Activated CD4-positive, alpha-beta T cell treated with anti-CD3 and anti-CD28 coated beads for 36 hours (primary cell): ENCODE measurements at regions not wholly inside any gene's neighbourhood (a gene's known extent, or its start where the extent isn't known, plus 50 kb on each side); places are given as distances from the start of the nearest gene placed in this dataset.

ENCODE experiments used
- ATAC-seq: fragments of 200-7000 bp; cut with Tn5 transposase; one replicate; pipeline ENCODE4 v1.10.0; 2021; ENCODE audit warnings: mild to moderate bottlenecking, moderate library complexity
- CTCF ChIA-PET: fragments of 350-600 bp; sonication (Branson Sonifier 250); formaldehyde crosslinking; loops from one replicate; lab custom pipeline; 2021; ENCODE audit warnings: antibody characterized with exemption; lab: Charles Lee
- POLR2A ChIA-PET: fragments of 350-600 bp; sonication (Branson Sonifier 250); formaldehyde crosslinking; loops from one replicate; lab custom pipeline; 2021; ENCODE audit warnings: antibody characterized with exemption, inconsistent platforms; lab: Charles Lee
- DNase-seq: peaks from one replicate; pipeline ENCODE4 v3.0.0-alpha.2; 2020
- H3K27ac Mint-ChIP-seq: one replicate; pipeline ENCODE4 v1.8.0; 2021; ENCODE audit warnings: mixed read lengths
- H3K27me3 Mint-ChIP-seq: one replicate; pipeline ENCODE4 v1.8.0; 2021; ENCODE audit warnings: mixed read lengths
- H3K36me3 Mint-ChIP-seq: one replicate; pipeline ENCODE4 v1.8.0; 2021; ENCODE audit warnings: low read depth, mixed read lengths
- H3K4me1 Mint-ChIP-seq: one replicate; pipeline ENCODE4 v1.8.0; 2021; ENCODE audit warnings: mixed read lengths
- H3K4me3 Mint-ChIP-seq: one replicate; pipeline ENCODE4 v1.8.0; 2021; ENCODE audit warnings: mild to moderate bottlenecking, moderate library complexity, mixed read lengths
- H3K9me3 Mint-ChIP-seq: one replicate; pipeline ENCODE4 v1.8.0; 2021; ENCODE audit warnings: low read depth, mixed read lengths
- intact Hi-C, 2 experiments: fragments of 100-400 bp; cut with DNase I in 1 of 2; cut with micrococcal nuclease in 1 of 2; formaldehyde crosslinking; loops; one replicate each; pipeline versions ENCODE4 v1.14.2 to v1.15.1; 2022 to 2024; cut with DNase I, micrococcal nuclease

DNA sequence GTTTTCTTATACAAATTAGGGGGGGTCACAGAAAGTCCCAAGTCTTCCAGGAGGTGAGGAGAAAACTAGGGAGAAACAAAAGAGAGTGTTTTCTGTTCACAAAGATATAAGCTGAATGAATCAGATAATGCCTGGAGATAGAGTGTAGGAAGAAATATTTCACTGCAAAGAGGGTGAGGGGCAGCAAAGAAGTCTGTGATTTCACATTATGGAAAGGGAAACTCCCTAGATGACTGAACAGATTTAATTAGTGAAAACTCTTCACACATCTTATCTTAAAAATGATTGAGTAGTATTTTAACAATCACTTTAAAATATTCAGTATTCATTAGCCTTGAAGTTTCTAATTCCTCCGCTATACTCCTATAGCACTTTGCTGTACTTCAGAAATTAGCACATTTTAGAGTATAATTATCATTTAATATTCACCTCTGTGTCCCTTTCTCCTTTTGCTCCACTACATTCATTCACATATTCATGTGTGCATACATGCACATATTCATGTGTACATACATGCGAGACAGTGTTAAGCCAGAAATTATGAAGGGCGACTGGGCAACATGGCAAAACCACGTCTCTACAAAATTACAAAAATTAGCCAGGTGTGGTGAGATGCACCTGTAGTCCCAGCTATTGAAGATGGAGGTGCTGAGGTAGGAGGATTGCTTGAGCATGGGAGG is 332.2 kb downstream of the HTR1A start:
- Mint-ChIP-seq H3K27ac (no peak overlapping the region), H3K27me3 (no peaks in the 10 kb centered on the region), H3K9me3 (peaks cover 7% of the 10 kb centered on the region), H3K4me3 (no peak overlapping the region), H3K36me3 (no peaks in the 10 kb centered on the region), H3K4me1 (no peaks in the 10 kb centered on the region)
- ChIA-PET POLR2A (no interaction called here), CTCF (no interaction called here)
- no peak for ATAC-seq
- DNase-seq = no peak
- intact Hi-C loops = no loop called here

DNA sequence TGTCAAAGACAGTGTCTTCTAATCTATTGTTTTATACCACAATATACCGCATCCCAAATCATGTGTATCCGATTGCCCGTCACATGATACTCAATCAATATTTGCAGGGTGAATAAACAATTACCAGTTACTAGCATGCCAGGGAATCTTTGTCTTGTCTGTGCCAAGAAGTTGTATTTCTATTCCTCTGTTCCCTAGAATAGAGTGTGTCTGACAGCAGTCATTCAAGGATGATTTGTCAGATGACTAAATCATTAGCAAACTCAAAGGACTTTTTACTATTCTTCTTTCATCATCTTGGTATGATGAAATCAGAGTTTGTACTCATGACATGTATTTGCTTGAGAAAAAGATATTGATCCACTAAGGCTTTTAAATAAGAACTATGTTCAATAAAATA is 348.8 kb downstream of the HTR1A start:
- ATAC-seq = no peak
- H3K36me3 Mint-ChIP-seq = no peaks in the 10 kb centered on the region
- no peaks in the 10 kb centered on the region for H3K4me1 Mint-ChIP-seq
- intact Hi-C loops = no loop called here
- H3K27me3 Mint-ChIP-seq = no peaks in the 10 kb centered on the region
- no peak for DNase-seq
- POLR2A ChIA-PET = no interaction called here
- CTCF ChIA-PET = no interaction called here
- H3K9me3 Mint-ChIP-seq = peaks cover 2% of the 10 kb centered on the region
- no peak overlapping the region for H3K27ac Mint-ChIP-seq
- H3K4me3 Mint-ChIP-seq = no peak overlapping the region

DNA sequence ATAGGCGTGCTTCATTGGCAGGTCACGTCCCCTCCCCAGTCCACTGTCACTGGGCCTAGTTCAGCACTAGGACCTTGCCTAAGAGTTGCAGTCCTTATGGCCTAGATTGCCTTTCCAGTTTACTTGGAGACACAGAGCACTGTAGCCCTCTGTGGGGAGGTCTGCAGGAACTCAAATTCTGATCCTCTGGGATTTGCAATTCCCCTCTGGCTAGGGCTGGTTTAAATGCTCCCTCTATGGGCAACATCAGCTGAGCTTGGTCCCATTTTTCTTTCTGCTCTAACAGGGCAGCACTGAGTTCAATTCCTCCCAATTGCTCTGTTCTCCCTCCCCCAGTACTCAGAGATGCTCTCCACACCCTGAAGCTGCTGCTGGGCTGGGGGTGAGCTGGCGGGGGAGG is 358.2 kb downstream of the HTR1A start:
- CTCF ChIA-PET = no interaction called here
- no peaks in the 10 kb centered on the region for H3K36me3 Mint-ChIP-seq
- POLR2A ChIA-PET = no interaction called here
- H3K9me3 Mint-ChIP-seq = peaks cover 6% of the 10 kb centered on the region
- no peak overlapping the region for H3K4me3 Mint-ChIP-seq
- no peaks in the 10 kb centered on the region for H3K4me1 Mint-ChIP-seq
- DNase-seq = no peak
- H3K27me3 Mint-ChIP-seq = no peaks in the 10 kb centered on the region
- intact Hi-C loops = no loop called here
- H3K27ac Mint-ChIP-seq = no peak overlapping the region
- no peak for ATAC-seq

DNA sequence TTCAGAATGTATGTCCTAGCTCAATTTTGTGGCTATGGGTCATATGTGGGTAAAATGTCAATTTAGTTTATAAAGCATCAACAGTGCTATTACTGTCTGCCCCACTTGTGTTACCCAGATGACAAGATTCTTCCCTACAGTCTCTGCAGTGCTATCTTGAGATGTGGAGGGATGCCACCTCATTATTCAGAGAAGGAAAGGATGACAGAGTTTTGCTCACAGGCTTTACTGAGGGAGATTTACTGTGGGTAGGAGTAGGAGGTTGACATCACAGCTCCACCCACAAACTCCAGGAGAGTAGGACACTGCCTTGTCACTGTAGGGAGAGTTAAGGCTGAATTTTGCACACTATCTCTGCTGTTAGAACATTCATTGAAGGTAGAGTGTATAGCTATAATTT is 359.3 kb downstream of the HTR1A start:
- H3K27ac Mint-ChIP-seq = no peak overlapping the region
- no peak overlapping the region for H3K4me3 Mint-ChIP-seq
- intact Hi-C loops = no loop called here
- H3K9me3 Mint-ChIP-seq = peaks cover 6% of the 10 kb centered on the region
- DNase-seq (no peak), ATAC-seq (no peak)
- H3K4me1 Mint-ChIP-seq = no peaks in the 10 kb centered on the region
- no peaks in the 10 kb centered on the region for H3K36me3 Mint-ChIP-seq
- H3K27me3 Mint-ChIP-seq = no peaks in the 10 kb centered on the region
- ChIA-PET CTCF (no interaction called here), POLR2A (no interaction called here)

DNA sequence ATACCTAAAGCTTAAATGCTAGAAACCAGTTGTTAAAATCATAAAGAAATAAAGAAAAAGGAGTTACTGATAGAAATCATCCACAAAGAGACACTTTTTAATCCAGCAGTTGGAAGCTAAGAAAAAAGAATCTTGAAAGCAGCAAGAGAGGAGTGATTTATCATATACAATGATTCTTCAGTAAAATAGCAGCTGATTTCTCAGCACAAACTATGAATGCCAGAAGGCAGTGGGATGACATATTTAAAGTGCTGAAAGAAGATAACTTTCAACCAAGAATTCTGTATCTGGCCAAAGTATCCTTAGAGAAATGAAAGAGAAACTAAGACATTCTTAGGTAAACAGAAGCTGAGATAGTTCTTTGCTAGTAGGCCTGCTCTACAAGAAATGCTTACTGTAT is 366.0 kb downstream of the HTR1A start:
- no peak for ATAC-seq
- Mint-ChIP-seq H3K4me1 (no peaks in the 10 kb centered on the region), H3K9me3 (peaks cover 5% of the 10 kb centered on the region), H3K27ac (no peak overlapping the region), H3K4me3 (no peak overlapping the region), H3K36me3 (no peaks in the 10 kb centered on the region), H3K27me3 (no peaks in the 10 kb centered on the region)
- intact Hi-C loops = loop anchor here in 1 of 2 experiments (2.0 kb wide), 1 partner anchor 15 kb away; no protein-coding TSS in a partner anchor
- DNase-seq = no peak
- ChIA-PET CTCF (no interaction called here), POLR2A (no interaction called here)

DNA sequence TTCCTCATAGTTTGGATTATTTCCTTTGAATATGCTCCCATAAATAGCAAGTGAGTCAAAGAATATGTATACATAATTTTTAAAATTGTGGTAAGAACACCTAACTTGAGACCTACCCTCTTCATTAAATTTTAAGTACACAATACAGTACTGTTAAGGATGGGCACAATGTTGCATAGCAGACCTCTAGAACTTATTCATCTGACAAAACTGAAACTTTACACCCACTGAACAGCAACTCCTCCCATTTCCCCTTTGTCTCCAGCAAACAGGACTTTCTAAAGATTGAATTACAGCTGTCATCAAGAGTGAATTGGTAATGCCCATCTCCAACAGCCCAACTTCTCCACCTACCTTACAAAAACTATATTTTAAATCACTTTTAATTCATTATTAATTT is 388.9 kb downstream of the HTR1A start:
- CTCF ChIA-PET = no interaction called here
- peaks cover 5% of the 10 kb centered on the region for H3K9me3 Mint-ChIP-seq
- DNase-seq = no peak
- no peaks in the 10 kb centered on the region for H3K27me3 Mint-ChIP-seq
- no peak overlapping the region for H3K27ac Mint-ChIP-seq
- POLR2A ChIA-PET = no interaction called here
- no peaks in the 10 kb centered on the region for H3K36me3 Mint-ChIP-seq
- intact Hi-C loops = no loop called here
- no peak for ATAC-seq
- H3K4me3 Mint-ChIP-seq = no peak overlapping the region
- H3K4me1 Mint-ChIP-seq = no peaks in the 10 kb centered on the region

DNA sequence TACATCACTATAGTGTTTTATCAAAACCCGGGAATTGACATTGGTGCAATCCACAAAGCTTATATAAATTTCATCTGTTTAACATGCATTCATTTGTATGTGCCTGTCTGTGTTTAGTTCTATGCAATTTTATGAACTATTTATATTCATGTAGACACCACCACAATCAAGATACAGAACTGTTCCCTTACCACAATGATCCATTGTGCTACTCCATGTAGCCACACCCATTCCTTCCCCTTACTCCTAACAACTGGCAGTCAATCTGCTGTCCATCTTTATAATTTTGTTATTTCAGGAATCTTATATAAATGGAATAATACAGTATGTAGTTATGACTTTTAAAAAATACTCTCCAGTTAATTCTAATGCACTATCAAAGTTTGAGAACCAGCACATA is 389.5 kb downstream of the HTR1A start:
- ATAC-seq (no peak), DNase-seq (no peak)
- ChIA-PET CTCF (no interaction called here), POLR2A (no interaction called here)
- no peak overlapping the region for H3K27ac Mint-ChIP-seq
- H3K27me3 Mint-ChIP-seq = no peaks in the 10 kb centered on the region
- no peaks in the 10 kb centered on the region for H3K36me3 Mint-ChIP-seq
- intact Hi-C loops = no loop called here
- no peaks in the 10 kb centered on the region for H3K4me1 Mint-ChIP-seq
- H3K4me3 Mint-ChIP-seq = no peak overlapping the region
- H3K9me3 Mint-ChIP-seq = peaks cover 5% of the 10 kb centered on the region

DNA sequence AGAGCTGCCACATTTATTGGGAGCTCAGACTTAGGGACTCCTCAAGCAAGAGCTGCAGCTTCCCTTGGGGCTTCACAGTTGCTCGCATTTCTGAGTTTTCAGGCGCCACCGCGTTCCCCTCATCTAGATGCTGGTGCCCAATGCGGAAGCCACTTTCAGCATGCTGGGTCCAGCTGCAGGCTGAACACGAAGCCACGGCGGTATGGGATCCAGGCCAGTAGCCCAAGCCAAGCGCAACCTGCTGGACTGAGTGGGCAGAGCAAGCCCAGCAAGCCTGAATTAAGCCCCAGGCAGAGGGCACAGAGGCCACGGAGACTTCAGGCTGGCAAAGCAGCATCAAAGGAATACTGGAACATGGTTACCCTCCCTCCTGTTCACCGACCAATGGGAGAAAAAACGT is 391.5 kb downstream of the HTR1A start:
- Mint-ChIP-seq H3K27me3 (no peaks in the 10 kb centered on the region), H3K4me1 (no peaks in the 10 kb centered on the region), H3K4me3 (no peak overlapping the region), H3K27ac (no peak overlapping the region), H3K9me3 (peaks cover 3% of the 10 kb centered on the region), H3K36me3 (no peaks in the 10 kb centered on the region)
- CTCF ChIA-PET = interaction anchor here (0.6 kb wide), 1 partner anchor 333 kb away, joined by 3 read pairs; no protein-coding TSS in a partner anchor
- POLR2A ChIA-PET = no interaction called here
- DNase-seq (no peak), ATAC-seq (no peak)
- intact Hi-C loops = no loop called here

DNA sequence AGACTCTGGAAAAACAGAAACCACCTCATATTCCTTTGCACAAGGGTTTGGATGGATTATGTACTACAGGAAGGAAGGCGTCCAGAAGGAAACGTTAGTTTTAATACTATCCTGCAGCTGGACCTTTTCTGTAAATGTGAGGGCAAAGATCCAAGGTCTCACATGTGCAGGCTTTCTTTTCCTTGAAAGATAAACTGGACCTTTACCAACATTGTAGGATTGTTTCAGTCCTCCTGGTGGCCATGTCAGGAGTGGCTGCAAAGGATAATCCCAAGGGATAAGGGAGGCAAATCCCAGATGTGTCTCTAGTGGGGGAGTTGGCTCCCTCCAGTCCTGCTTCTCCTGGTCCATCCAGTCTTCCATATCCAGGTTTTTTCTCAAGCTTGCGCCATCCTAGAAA is 397.5 kb downstream of the HTR1A start:
- no peak for DNase-seq
- Mint-ChIP-seq H3K36me3 (no peaks in the 10 kb centered on the region), H3K27me3 (no peaks in the 10 kb centered on the region), H3K27ac (no peak overlapping the region), H3K4me3 (no peak overlapping the region), H3K4me1 (no peaks in the 10 kb centered on the region), H3K9me3 (peaks cover 20% of the 10 kb centered on the region)
- ChIA-PET POLR2A (no interaction called here), CTCF (no interaction called here)
- intact Hi-C loops = no loop called here
- no peak for ATAC-seq

DNA sequence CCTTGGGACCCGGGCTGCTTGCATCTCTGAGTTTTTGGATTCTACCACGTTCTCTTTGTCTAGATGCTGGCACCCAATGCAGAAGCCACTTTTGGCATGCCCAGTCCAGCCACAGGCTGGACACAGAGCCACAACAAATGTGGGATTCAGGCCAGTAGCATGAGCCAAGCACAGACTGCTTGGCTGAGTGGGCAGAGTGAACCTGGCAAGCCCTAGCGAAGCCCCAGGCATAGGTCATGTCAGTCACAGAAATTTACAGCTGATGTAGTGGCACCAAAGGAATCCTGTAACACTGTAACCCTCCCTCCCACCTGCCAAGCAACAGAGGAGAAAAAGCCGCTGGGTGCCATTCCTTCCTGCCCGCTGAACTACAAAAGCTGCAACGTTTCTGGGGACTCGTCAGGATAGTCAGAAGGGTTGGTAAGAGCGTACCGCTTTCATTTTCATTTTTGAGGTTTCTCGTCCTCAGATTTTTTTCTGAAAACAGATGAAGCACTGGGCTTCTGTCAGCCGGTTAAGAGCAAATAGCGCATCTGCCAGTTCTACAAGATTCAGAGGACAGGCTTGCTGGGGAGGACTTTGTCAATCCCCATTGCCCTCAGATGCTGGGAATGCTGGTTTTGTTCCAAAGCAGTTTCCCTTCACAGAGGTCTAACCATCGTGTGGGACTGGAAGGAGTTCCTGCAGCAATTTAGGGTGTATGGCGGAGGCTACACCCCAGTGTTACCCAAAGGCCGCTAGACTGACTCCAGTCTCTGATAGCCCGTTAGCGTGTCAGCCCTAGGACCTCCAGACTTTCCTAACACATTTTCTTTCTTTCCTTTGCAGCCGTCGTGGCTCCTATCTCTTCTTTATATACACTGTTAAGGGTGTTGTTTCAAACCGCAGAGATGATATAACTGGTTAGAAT is 399.0 kb downstream of the HTR1A start:
- Mint-ChIP-seq H3K27me3 (no peaks in the 10 kb centered on the region), H3K9me3 (peaks cover 19% of the 10 kb centered on the region), H3K4me1 (no peaks in the 10 kb centered on the region), H3K36me3 (no peaks in the 10 kb centered on the region), H3K4me3 (no peak overlapping the region), H3K27ac (no peak overlapping the region)
- ChIA-PET CTCF (no interaction called here), POLR2A (no interaction called here)
- no peak for ATAC-seq
- DNase-seq = no peak
- intact Hi-C loops = no loop called here

DNA sequence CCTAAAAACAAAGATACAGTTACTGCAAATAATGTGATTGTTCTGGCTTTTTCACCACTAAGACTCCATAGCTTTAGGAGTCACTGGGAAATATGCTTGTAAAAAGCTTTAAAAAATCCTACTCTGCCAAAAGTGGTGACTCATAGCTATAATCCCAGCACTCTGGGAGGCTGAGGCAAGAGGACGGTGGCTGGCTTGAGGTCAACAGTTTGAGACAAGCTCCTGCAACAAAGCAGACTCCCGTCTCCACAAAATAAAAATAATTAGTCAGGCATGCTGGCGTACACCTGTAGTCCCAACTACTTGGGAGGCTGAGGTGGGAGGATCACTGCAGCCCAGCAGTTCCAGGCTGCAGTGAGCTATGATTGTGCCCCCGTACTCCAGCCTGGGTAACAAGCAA is 406.4 kb downstream of the HTR1A start:
- Mint-ChIP-seq H3K36me3 (no peaks in the 10 kb centered on the region), H3K4me3 (no peak overlapping the region), H3K27me3 (no peaks in the 10 kb centered on the region), H3K4me1 (no peaks in the 10 kb centered on the region), H3K9me3 (peaks cover 4% of the 10 kb centered on the region), H3K27ac (no peak overlapping the region)
- ChIA-PET CTCF (no interaction called here), POLR2A (no interaction called here)
- DNase-seq = no peak
- no peak for ATAC-seq
- intact Hi-C loops = no loop called here

DNA sequence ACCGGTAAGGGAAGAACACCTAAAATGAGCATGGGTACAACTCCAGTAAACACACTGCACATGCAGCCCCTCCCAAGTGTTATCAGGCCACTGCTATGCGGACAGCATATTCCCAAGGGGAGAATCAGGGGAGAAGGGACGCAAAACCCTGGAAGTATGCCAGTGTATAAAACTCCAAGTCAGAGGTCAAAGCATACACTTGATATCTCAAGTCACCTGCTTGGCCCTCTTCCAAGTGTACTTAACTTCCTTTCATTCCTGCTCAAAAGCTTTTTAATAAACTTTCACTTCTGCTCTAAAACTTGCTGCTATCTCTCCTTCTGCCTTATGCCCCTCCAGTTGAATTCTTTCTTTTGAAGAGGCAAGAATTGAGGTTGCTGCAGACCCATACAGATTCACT is 408.1 kb downstream of the HTR1A start:
- H3K4me1 Mint-ChIP-seq = no peaks in the 10 kb centered on the region
- H3K27me3 Mint-ChIP-seq = no peaks in the 10 kb centered on the region
- H3K27ac Mint-ChIP-seq = no peak overlapping the region
- intact Hi-C loops = no loop called here
- ChIA-PET POLR2A (no interaction called here), CTCF (interaction anchor here (0.6 kb wide), 2 partner anchors 12 to 163 kb away, joined by 3 read pairs; no protein-coding TSS in a partner anchor)
- no peaks in the 10 kb centered on the region for H3K9me3 Mint-ChIP-seq
- no peak overlapping the region for H3K4me3 Mint-ChIP-seq
- ATAC-seq (no peak), DNase-seq (no peak)
- H3K36me3 Mint-ChIP-seq = no peaks in the 10 kb centered on the region
